Panc1 (cell line): ENCODE measurements at regions not wholly inside any gene's neighbourhood (a gene's known extent, or its start where the extent isn't known, plus 50 kb on each side); places are given as distances from the start of the nearest gene placed in this dataset.

Source experiments
- ATAC-seq: fragments of 200-7000 bp; cut with Tn5 transposase; 2 replicates; pipeline ENCODE4 v1.9.1; 2020; ENCODE audit warnings: mild to moderate bottlenecking, moderate library complexity
- BruUV-seq: library from RNA; stranded (reverse); fragments of 400-500 nt; replicated peaks from 2 replicates; lab custom pipeline; 2021; lab: Mats Ljungman, UMichigan
- CTCF ChIA-PET: fragments of 300-600 bp; sonication (Branson Sonifier 250); formaldehyde crosslinking; loops from one replicate; lab custom pipeline; 2022; ENCODE audit warnings: antibody characterized with exemption; lab: Charles Lee
- POLR2A ChIA-PET: fragments of 300-600 bp; sonication (Branson Sonifier 250); formaldehyde crosslinking; loops from one replicate; lab custom pipeline; 2022; ENCODE audit warnings: antibody characterized with exemption; lab: Charles Lee
- DNase-seq: peaks from one replicate; pipeline ENCODE4 v3.0.0-alpha.2; 2010; ENCODE audit warnings: low read depth, low spot score
- H3K27ac ChIP-seq: 2 replicates; pipeline ENCODE4 v1.5.1; 2011; ENCODE audit warnings: mild to moderate bottlenecking, low read length, inconsistent platforms
- H3K27me3 ChIP-seq: fragments of 200-500 bp; sonication (Bioruptor generic); 2 replicates; pipeline ENCODE4 v1.6.0; 2014; ENCODE audit warnings: low read length, inconsistent platforms; ENCODE audit not compliant: control insufficient read depth, insufficient read depth
- H3K36me3 ChIP-seq: fragments of 200-500 bp; sonication (Bioruptor generic); 2 replicates; pipeline ENCODE4 v1.5.1; 2014; ENCODE audit warnings: inconsistent platforms, mild to moderate bottlenecking, low read length, moderate library complexity; ENCODE audit not compliant: control insufficient read depth, insufficient read depth
- H3K4me1 ChIP-seq: 2 replicates; pipeline ENCODE4 v1.5.1; 2011; ENCODE audit warnings: inconsistent platforms, mild to moderate bottlenecking, low read length, moderate library complexity; ENCODE audit not compliant: control insufficient read depth, insufficient read depth
- H3K4me3 ChIP-seq, 2 experiments: 2 replicates each; pipeline ENCODE4 v1.5.1; 2011 to 2012; ENCODE audit warnings: low read depth in 2 of 2, low read length in 2 of 2, mild to moderate bottlenecking in 2 of 2, inconsistent platforms in 1 of 2, moderate library complexity in 1 of 2
- H3K9me3 ChIP-seq: fragments of 200-500 bp; sonication (Bioruptor generic); 2 replicates; pipeline ENCODE4 v1.5.1; 2014; ENCODE audit warnings: low read depth, mild to moderate bottlenecking, inconsistent platforms, low read length, moderate library complexity; ENCODE audit not compliant: control insufficient read depth, insufficient read depth
- POLR2AphosphoS5 ChIP-seq: IDR thresholded peaks from 2 replicates; pipeline ENCODE4 v1.6.1; 2012; ENCODE audit warnings: mild to moderate bottlenecking, low read depth, low read length, moderate library complexity
- REST ChIP-seq, 2 experiments: IDR thresholded peaks; 2 replicates each; pipeline ENCODE4 v1.6.1; 2011 to 2012; ENCODE audit warnings: low read depth in 2 of 2, control low read depth in 1 of 2, low read length in 1 of 2, mild to moderate bottlenecking in 1 of 2, moderate library complexity in 1 of 2; ENCODE audit not compliant: insufficient read depth in 1 of 2
- SIN3A ChIP-seq: IDR thresholded peaks from 2 replicates; pipeline ENCODE4 v1.6.1; 2012; ENCODE audit warnings: low read depth, mild to moderate bottlenecking, low read length, moderate library complexity, borderline replicate concordance; ENCODE audit not compliant: insufficient read depth
- TCF7L2 ChIP-seq: IDR thresholded peaks from 2 replicates; pipeline ENCODE4 v1.6.1; 2011; ENCODE audit warnings: mild to moderate bottlenecking, low read depth, low read length, inconsistent platforms
- in situ Hi-C: cut with HindIII; loops from 2 replicates; pipeline ENCODE4 v1.10.0; 2016; ENCODE audit warnings: low sequenced_read_pairs, low pct_unique_long_range_greater_than_20kb
- intact Hi-C: fragments of 100-400 bp; cut with micrococcal nuclease; formaldehyde crosslinking; loops from one replicate; pipeline ENCODE4 v1.10.0; 2022; ENCODE audit not compliant: unreplicated experiment
- TF ChIP-seq, protein P1 (sequence below): fragments of 450-650 bp; IDR thresholded peaks from 2 replicates; pipeline ENCODE4 v1.5.1; 2017; ENCODE audit warnings: mild to moderate bottlenecking

DNA sequence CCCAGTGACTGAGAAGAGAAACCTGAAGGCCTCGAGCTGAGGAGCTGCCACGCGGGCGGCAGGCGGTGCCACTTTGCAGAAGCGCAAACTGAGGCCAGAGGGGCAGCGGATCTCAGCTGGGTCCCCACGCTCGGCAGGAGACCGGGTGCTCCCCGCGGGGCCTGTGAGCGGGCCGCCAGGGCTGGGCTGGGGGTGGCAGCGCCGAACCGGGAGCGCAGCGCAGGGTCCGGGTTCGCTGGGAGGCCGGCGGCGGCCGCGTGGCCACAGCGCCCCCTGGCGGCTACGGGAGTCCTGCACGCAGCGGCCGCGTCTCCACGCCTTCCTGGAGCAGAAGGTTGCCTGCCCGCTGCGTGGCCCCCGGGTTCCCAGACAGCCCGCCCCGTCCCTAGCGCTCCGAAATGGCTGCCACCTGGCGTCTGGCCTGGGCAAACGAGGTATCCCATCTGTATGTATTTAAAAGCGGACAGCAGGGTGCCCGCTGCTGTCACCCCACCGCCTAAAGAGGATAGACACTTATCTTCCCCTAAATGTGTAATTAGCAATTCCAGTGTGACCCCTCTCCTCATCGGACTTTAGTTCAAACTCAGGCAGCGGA lies 96.1 kb upstream of the CDH5 start:
- Histone ChIP-seq H3K36me3 (no peaks in the 10 kb centered on the region), H3K27ac (no peak overlapping the region), H3K4me1 (no peaks in the 10 kb centered on the region), H3K4me3 (no peak overlapping the region), H3K27me3 (no peaks in the 10 kb centered on the region), H3K9me3 (no peaks in the 10 kb centered on the region)
- DNase-seq (no peak), ATAC-seq (peak; percentile 82)
- ChIA-PET CTCF (interaction anchor here (0.6 kb wide), 1 partner anchor 224 kb away, joined by 3 read pairs; no protein-coding TSS in a partner anchor), POLR2A (no interaction called here)
- intact Hi-C loops, result loop anchor here (5.0 to 10.0 kb wide), 2 partner anchors 212 to 1136 kb away; no protein-coding TSS in a partner anchor
- BruUV-seq, result no TSS peak
- TF ChIP-seq TCF7L2 (no peak), POLR2AphosphoS5 (no peak)
- TF ChIP-seq, protein P1, sequence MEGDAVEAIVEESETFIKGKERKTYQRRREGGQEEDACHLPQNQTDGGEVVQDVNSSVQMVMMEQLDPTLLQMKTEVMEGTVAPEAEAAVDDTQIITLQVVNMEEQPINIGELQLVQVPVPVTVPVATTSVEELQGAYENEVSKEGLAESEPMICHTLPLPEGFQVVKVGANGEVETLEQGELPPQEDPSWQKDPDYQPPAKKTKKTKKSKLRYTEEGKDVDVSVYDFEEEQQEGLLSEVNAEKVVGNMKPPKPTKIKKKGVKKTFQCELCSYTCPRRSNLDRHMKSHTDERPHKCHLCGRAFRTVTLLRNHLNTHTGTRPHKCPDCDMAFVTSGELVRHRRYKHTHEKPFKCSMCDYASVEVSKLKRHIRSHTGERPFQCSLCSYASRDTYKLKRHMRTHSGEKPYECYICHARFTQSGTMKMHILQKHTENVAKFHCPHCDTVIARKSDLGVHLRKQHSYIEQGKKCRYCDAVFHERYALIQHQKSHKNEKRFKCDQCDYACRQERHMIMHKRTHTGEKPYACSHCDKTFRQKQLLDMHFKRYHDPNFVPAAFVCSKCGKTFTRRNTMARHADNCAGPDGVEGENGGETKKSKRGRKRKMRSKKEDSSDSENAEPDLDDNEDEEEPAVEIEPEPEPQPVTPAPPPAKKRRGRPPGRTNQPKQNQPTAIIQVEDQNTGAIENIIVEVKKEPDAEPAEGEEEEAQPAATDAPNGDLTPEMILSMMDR, result peak; percentile 95
- in situ Hi-C loops, result no loop called here

DNA sequence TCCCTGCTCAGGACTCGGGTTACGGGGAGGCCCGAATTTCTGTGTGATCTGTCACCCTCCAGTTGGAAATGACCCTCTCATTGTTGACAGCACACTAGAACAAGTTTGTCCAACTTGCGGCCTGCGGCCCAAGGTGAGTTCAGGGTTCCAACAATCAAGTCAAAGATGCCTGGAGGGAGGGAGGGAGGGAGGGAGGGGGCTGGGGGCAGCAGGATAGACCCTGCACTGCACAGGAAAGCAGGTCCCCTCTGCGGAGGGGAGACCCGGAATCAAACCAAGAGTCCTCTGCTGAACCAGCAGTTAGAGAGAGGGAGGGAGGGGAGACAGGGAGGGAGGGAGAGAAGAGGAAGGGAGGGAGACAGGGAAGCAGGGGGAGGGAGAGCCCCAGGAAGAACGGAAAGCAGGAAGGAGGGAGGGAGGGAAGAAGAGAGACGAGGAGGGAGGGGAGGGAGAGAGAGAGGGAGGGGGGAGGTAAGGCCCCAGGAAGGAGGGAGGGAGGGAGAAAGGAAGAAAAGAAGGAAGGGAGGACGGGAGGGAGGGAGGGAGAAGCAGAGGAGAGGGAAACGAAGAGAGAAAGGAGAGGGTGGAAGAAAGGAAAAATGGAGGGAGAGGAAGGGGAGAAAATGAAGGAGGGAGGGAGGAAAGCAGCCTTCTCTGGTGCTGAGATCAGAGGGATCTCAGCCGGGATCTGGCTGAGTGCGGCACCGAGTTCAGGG lies 96.7 kb upstream of the CDH5 start:
- no peak for DNase-seq
- Histone ChIP-seq H3K27me3 (no peaks in the 10 kb centered on the region), H3K4me1 (no peaks in the 10 kb centered on the region), H3K27ac (no peak overlapping the region), H3K9me3 (no peaks in the 10 kb centered on the region), H3K36me3 (no peaks in the 10 kb centered on the region), H3K4me3 (no peak overlapping the region)
- ATAC-seq, result no peak
- intact Hi-C loops (loop anchor here (5.0 to 10.0 kb wide), 2 partner anchors 213 to 1135 kb away; no protein-coding TSS in a partner anchor), in situ Hi-C loops (no loop called here)
- CTCF ChIA-PET, result no interaction called here
- TF ChIP-seq TCF7L2 (no peak), REST (IDR thresholded peaks at IDR 0.05; ENCODE audit: insufficient read depth in 1 of 2, low read depth in 2 of 2, low read length in 1 of 2) (no peak), POLR2AphosphoS5 (no peak), SIN3A (no peak)
- TF ChIP-seq, protein P1, result no peak
- POLR2A ChIA-PET, result no interaction called here
- no TSS peak for BruUV-seq
